WTC11 (cell line): ENCODE measurements at regions not wholly inside any gene's neighbourhood (a gene's known extent, or its start where the extent isn't known, plus 50 kb on each side); places are given as distances from the start of the nearest gene placed in this dataset.

Source experiments
- ATAC-seq: fragments of 200-7000 bp; cut with Tn5 transposase; 2 replicates; pipeline ENCODE4 v1.10.0; 2021; ENCODE audit warnings: mild to moderate bottlenecking, moderate library complexity
- CTCF ChIA-PET: fragments of 300-600 bp; sonication (Branson Sonifier 250); formaldehyde crosslinking; loops from one replicate; lab custom pipeline; 2021; ENCODE audit warnings: antibody characterized with exemption; lab: Charles Lee
- POLR2A ChIA-PET: fragments of 350-600 bp; sonication (Branson Sonifier 250); formaldehyde crosslinking; loops from one replicate; lab custom pipeline; 2021; ENCODE audit warnings: antibody characterized with exemption; lab: Charles Lee
- DNase-seq: peaks from one replicate; pipeline ENCODE4 v3.0.0; 2021; ENCODE audit warnings: low spot score
- H3K27ac Mint-ChIP-seq: 2 replicates; pipeline ENCODE4 v1.8.0; 2021; ENCODE audit warnings: mixed read lengths
- H3K27me3 Mint-ChIP-seq: 2 replicates; pipeline ENCODE4 v1.8.0; 2021; ENCODE audit warnings: low read depth, mild to moderate bottlenecking, moderate library complexity, mixed read lengths
- H3K36me3 Mint-ChIP-seq: 2 replicates; pipeline ENCODE4 v1.8.0; 2021; ENCODE audit warnings: mixed read lengths
- H3K4me1 Mint-ChIP-seq: 2 replicates; pipeline ENCODE4 v1.8.0; 2022; ENCODE audit warnings: mixed read lengths
- H3K4me3 Mint-ChIP-seq: 2 replicates; pipeline ENCODE4 v1.8.0; 2021; ENCODE audit warnings: mild to moderate bottlenecking, moderate library complexity, mixed read lengths
- H3K9me3 Mint-ChIP-seq: 2 replicates; pipeline ENCODE4 v1.8.0; 2021; ENCODE audit warnings: mixed read lengths
- CREB1 ChIP-seq: sonication (generic); formaldehyde crosslinking; IDR thresholded peaks from 2 replicates; pipeline ENCODE4 v1.8.0; 2023; ENCODE audit warnings: mild to moderate bottlenecking, missing genetic modification reagents
- GRHL2 ChIP-seq: fragments of 250-450 bp; sonication (Bioruptor Pico); IDR thresholded peaks from 2 replicates; pipeline ENCODE4 v1.8.0; 2022; ENCODE audit warnings: mild to moderate bottlenecking, moderate library complexity; ENCODE audit not compliant: insufficient replicate concordance, severe bottlenecking
- IRF2 ChIP-seq: sonication (generic); formaldehyde crosslinking; IDR thresholded peaks from 2 replicates; pipeline ENCODE4 v1.8.0; 2022; ENCODE audit warnings: low read depth, missing genetic modification reagents, borderline replicate concordance
- JAZF1 ChIP-seq: fragments of 250-450 bp; sonication (Bioruptor Pico); IDR thresholded peaks from 2 replicates; pipeline ENCODE4 v1.9.0; 2021; ENCODE audit warnings: moderate library complexity, mild to moderate bottlenecking, inconsistent platforms
- MXD4 ChIP-seq: fragments of 250-450 bp; sonication (Bioruptor Pico); IDR thresholded peaks from 2 replicates; pipeline ENCODE4 v1.8.0; 2021; ENCODE audit warnings: mild to moderate bottlenecking, moderate library complexity, borderline replicate concordance
- RELA ChIP-seq: sonication (generic); formaldehyde crosslinking; IDR thresholded peaks from 2 replicates; pipeline ENCODE4 v1.8.1; 2022; ENCODE audit warnings: missing genetic modification reagents, mild to moderate bottlenecking, borderline replicate concordance
- RORB ChIP-seq: fragments of 250-450 bp; sonication (Bioruptor Pico); IDR thresholded peaks from 2 replicates; pipeline ENCODE4 v1.9.0; 2021; ENCODE audit warnings: mild to moderate bottlenecking
- SMAD3 ChIP-seq: sonication (generic); formaldehyde crosslinking; IDR thresholded peaks from 2 replicates; pipeline ENCODE4 v1.8.0; 2022; ENCODE audit warnings: missing genetic modification reagents, mild to moderate bottlenecking, borderline replicate concordance
- ZNF138 ChIP-seq: sonication (generic); formaldehyde crosslinking; conservative IDR thresholded peaks from 2 replicates; pipeline ENCODE4 v1.8.1; 2022; ENCODE audit warnings: mild to moderate bottlenecking, moderate library complexity, missing genetic modification reagents
- ZNF317 ChIP-seq: sonication (generic); formaldehyde crosslinking; IDR thresholded peaks from 2 replicates; pipeline ENCODE4 v1.8.1; 2023; ENCODE audit warnings: low read depth, mild to moderate bottlenecking, moderate library complexity, missing genetic modification reagents, borderline replicate concordance
- ZNF396 ChIP-seq: fragments of 250-450 bp; sonication (Bioruptor Pico); IDR thresholded peaks from 2 replicates; pipeline ENCODE4 v1.8.0; 2021; ENCODE audit warnings: mild to moderate bottlenecking, moderate library complexity, borderline replicate concordance
- ZNF423 ChIP-seq: fragments of 250-450 bp; sonication (Bioruptor Pico); IDR thresholded peaks from 2 replicates; pipeline ENCODE4 v2.1.2; 2022; ENCODE audit warnings: mild to moderate bottlenecking, moderate library complexity
- ZNF671 ChIP-seq: fragments of 250-450 bp; sonication (Bioruptor Pico); IDR thresholded peaks from 2 replicates; pipeline ENCODE4 v1.8.0; 2021; ENCODE audit warnings: mild to moderate bottlenecking
- TF ChIP-seq, protein P1 (sequence below): sonication (generic); formaldehyde crosslinking; conservative IDR thresholded peaks from 2 replicates; pipeline ENCODE4 v1.8.1; 2022; ENCODE audit warnings: mild to moderate bottlenecking, missing genetic modification reagents
- TF ChIP-seq, protein P2 (sequence below): fragments of 250-450 bp; sonication (Bioruptor Pico); IDR thresholded peaks from 2 replicates; pipeline ENCODE4 v1.9.0; 2021; ENCODE audit warnings: mild to moderate bottlenecking
- TF ChIP-seq, protein P3 (sequence below): sonication (generic); formaldehyde crosslinking; IDR thresholded peaks from 2 replicates; pipeline ENCODE4 v1.8.1; 2023; ENCODE audit warnings: mild to moderate bottlenecking, moderate library complexity, missing genetic modification reagents
- TF ChIP-seq, protein P4 (sequence below): sonication (generic); formaldehyde crosslinking; IDR thresholded peaks from 2 replicates; pipeline ENCODE4 v1.8.0; 2022; ENCODE audit warnings: mild to moderate bottlenecking, missing genetic modification reagents
- TF ChIP-seq, protein P5 (sequence below): sonication (generic); formaldehyde crosslinking; IDR thresholded peaks from 2 replicates; pipeline ENCODE4 v1.8.0; 2023; ENCODE audit warnings: missing genetic modification reagents, mild to moderate bottlenecking, borderline replicate concordance

DNA sequence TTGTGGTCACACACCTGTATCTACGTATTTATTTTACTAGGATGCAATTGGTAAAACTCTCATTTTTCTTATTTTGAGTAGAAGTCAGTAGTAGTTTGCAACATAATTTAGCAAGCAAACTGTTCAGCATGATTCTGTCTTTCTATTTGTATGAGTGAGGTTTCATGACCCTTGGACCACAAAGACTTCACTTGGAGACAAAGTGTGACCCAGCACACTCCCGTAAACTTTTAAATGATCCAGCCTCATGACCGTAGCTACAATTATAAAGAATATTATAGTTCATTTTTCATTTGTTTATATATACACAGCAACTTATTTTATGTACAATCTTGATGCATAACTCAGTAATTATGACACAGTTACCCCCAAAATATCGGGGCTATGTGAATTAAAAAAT lies 86.5 kb downstream of the ERCC5 start:
- ChIA-PET POLR2A (no interaction called here), CTCF (interaction anchor here (1.0 kb wide), 1 partner anchor 62 kb away, joined by 4 read pairs; no protein-coding TSS in a partner anchor)
- H3K9me3 Mint-ChIP-seq, result peaks cover 6% of the 10 kb centered on the region; the same call in 1 of the 2 replicates
- DNase-seq, result no peak
- H3K4me3 Mint-ChIP-seq, result no peak overlapping the region
- H3K4me1 Mint-ChIP-seq, result peaks cover 11% of the 10 kb centered on the region
- no peaks in the 10 kb centered on the region for H3K36me3 Mint-ChIP-seq
- ATAC-seq, result no peak
- no peak overlapping the region for H3K27ac Mint-ChIP-seq
- no peaks in the 10 kb centered on the region for H3K27me3 Mint-ChIP-seq
- TF ChIP-seq ZNF138 (CRISPR knock-in tag) (no peak), JAZF1 (CRISPR knock-in tag) (no peak), SMAD3 (no peak), MXD4 (CRISPR knock-in tag) (no peak), RORB (no peak), IRF2 (CRISPR knock-in tag) (no peak), GRHL2 (no peak), ZNF396 (CRISPR knock-in tag) (no peak), ZNF671 (CRISPR knock-in tag) (no peak), ZNF317 (CRISPR knock-in tag) (no peak), ZNF423 (CRISPR knock-in tag) (no peak), RELA (CRISPR knock-in tag) (no peak), CREB1 (CRISPR knock-in tag) (no peak)
- TF ChIP-seq, protein P1, sequence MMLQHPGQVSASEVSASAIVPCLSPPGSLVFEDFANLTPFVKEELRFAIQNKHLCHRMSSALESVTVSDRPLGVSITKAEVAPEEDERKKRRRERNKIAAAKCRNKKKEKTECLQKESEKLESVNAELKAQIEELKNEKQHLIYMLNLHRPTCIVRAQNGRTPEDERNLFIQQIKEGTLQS, result no peak
- TF ChIP-seq, protein P2, sequence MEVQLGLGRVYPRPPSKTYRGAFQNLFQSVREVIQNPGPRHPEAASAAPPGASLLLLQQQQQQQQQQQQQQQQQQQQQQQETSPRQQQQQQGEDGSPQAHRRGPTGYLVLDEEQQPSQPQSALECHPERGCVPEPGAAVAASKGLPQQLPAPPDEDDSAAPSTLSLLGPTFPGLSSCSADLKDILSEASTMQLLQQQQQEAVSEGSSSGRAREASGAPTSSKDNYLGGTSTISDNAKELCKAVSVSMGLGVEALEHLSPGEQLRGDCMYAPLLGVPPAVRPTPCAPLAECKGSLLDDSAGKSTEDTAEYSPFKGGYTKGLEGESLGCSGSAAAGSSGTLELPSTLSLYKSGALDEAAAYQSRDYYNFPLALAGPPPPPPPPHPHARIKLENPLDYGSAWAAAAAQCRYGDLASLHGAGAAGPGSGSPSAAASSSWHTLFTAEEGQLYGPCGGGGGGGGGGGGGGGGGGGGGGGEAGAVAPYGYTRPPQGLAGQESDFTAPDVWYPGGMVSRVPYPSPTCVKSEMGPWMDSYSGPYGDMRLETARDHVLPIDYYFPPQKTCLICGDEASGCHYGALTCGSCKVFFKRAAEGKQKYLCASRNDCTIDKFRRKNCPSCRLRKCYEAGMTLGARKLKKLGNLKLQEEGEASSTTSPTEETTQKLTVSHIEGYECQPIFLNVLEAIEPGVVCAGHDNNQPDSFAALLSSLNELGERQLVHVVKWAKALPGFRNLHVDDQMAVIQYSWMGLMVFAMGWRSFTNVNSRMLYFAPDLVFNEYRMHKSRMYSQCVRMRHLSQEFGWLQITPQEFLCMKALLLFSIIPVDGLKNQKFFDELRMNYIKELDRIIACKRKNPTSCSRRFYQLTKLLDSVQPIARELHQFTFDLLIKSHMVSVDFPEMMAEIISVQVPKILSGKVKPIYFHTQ (CRISPR knock-in tag), result no peak
- TF ChIP-seq, protein P3, sequence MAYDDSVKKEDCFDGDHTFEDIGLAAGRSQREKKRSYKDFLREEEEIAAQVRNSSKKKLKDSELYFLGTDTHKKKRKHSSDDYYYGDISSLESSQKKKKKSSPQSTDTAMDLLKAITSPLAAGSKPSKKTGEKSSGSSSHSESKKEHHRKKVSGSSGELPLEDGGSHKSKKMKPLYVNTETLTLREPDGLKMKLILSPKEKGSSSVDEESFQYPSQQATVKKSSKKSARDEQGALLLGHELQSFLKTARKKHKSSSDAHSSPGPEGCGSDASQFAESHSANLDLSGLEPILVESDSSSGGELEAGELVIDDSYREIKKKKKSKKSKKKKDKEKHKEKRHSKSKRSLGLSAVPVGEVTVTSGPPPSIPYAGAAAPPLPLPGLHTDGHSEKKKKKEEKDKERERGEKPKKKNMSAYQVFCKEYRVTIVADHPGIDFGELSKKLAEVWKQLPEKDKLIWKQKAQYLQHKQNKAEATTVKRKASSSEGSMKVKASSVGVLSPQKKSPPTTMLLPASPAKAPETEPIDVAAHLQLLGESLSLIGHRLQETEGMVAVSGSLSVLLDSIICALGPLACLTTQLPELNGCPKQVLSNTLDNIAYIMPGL (CRISPR knock-in tag), result no peak
- TF ChIP-seq, protein P4, sequence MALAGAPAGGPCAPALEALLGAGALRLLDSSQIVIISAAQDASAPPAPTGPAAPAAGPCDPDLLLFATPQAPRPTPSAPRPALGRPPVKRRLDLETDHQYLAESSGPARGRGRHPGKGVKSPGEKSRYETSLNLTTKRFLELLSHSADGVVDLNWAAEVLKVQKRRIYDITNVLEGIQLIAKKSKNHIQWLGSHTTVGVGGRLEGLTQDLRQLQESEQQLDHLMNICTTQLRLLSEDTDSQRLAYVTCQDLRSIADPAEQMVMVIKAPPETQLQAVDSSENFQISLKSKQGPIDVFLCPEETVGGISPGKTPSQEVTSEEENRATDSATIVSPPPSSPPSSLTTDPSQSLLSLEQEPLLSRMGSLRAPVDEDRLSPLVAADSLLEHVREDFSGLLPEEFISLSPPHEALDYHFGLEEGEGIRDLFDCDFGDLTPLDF (CRISPR knock-in tag), result no peak
- TF ChIP-seq, protein P5, sequence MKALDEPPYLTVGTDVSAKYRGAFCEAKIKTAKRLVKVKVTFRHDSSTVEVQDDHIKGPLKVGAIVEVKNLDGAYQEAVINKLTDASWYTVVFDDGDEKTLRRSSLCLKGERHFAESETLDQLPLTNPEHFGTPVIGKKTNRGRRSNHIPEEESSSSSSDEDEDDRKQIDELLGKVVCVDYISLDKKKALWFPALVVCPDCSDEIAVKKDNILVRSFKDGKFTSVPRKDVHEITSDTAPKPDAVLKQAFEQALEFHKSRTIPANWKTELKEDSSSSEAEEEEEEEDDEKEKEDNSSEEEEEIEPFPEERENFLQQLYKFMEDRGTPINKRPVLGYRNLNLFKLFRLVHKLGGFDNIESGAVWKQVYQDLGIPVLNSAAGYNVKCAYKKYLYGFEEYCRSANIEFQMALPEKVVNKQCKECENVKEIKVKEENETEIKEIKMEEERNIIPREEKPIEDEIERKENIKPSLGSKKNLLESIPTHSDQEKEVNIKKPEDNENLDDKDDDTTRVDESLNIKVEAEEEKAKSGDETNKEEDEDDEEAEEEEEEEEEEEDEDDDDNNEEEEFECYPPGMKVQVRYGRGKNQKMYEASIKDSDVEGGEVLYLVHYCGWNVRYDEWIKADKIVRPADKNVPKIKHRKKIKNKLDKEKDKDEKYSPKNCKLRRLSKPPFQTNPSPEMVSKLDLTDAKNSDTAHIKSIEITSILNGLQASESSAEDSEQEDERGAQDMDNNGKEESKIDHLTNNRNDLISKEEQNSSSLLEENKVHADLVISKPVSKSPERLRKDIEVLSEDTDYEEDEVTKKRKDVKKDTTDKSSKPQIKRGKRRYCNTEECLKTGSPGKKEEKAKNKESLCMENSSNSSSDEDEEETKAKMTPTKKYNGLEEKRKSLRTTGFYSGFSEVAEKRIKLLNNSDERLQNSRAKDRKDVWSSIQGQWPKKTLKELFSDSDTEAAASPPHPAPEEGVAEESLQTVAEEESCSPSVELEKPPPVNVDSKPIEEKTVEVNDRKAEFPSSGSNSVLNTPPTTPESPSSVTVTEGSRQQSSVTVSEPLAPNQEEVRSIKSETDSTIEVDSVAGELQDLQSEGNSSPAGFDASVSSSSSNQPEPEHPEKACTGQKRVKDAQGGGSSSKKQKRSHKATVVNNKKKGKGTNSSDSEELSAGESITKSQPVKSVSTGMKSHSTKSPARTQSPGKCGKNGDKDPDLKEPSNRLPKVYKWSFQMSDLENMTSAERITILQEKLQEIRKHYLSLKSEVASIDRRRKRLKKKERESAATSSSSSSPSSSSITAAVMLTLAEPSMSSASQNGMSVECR, result no peak
